CD14-positive monocyte (primary cell): ENCODE measurements at regions not wholly inside any gene's neighbourhood (a gene's known extent, or its start where the extent isn't known, plus 50 kb on each side); places are given as distances from the start of the nearest gene placed in this dataset.
"Not testable (repeated sequence)": the region's sequence is repeated elsewhere in the genome, so short reads cannot be mapped to it uniquely, and the experiment has no call there.

ENCODE experiments used
- DNase-seq, 3 donors: peaks; one replicate each; pipeline ENCODE4 v3.0.0-alpha.2; 2011 to 2022
- H2AFZ ChIP-seq: 2 replicates; pipeline ENCODE4 v1.6.0; 2012; ENCODE audit warnings: mild to moderate bottlenecking, low read depth, low read length, inconsistent platforms; ENCODE audit not compliant: insufficient read depth, poor library complexity, severe bottlenecking
- H3K27ac ChIP-seq, 2 donors: 1 replicate in 1 of 2; 2 replicates in 1 of 2; pipeline ENCODE4 v1.5.1; 2012 to 2013; ENCODE audit warnings: low read length in 2 of 2, control low read depth in 1 of 2, inconsistent platforms in 1 of 2, low read depth in 1 of 2, mild to moderate bottlenecking in 1 of 2
- H3K27me3 ChIP-seq, 2 donors: one replicate each; pipeline versions ENCODE4 v1.6.0 to v1.6.1; 2011 to 2013; ENCODE audit warnings: low read length in 2 of 2; ENCODE audit not compliant: control insufficient read depth in 2 of 2, insufficient read depth in 2 of 2
- H3K36me3 ChIP-seq, 2 donors: replicated peaks in 1 of 2; 1 replicate in 1 of 2; 2 replicates in 1 of 2; pipeline versions ENCODE4 v1.5.1 to v1.6.1; 2012 to 2013; ENCODE audit warnings: low read length in 2 of 2, control low read depth in 1 of 2, inconsistent platforms in 1 of 2, mild to moderate bottlenecking in 1 of 2; ENCODE audit not compliant: insufficient read depth in 2 of 2, control insufficient read depth in 1 of 2
- H3K4me1 ChIP-seq, 2 donors: 1 replicate in 1 of 2; 2 replicates in 1 of 2; pipeline versions ENCODE4 v1.5.1 to v1.6.1; 2012 to 2013; ENCODE audit warnings: low read length in 2 of 2, control low read depth in 1 of 2, inconsistent platforms in 1 of 2, mild to moderate bottlenecking in 1 of 2, moderate library complexity in 1 of 2; ENCODE audit not compliant: insufficient read depth in 2 of 2, control insufficient read depth in 1 of 2
- H3K4me2 ChIP-seq: replicated peaks from 2 replicates; pipeline ENCODE3; 2012; ENCODE audit warnings: low read length, moderate library complexity, mild to moderate bottlenecking; ENCODE audit not compliant: poor library complexity, severe bottlenecking; ENCODE audit errors: extremely low read depth
- H3K4me3 ChIP-seq, 3 experiments: fragments of 200-600 bp in 1 of 3; sonication (generic) in 1 of 3; replicated peaks in 1 of 3; 1 replicate in 2 of 3; 2 replicates in 1 of 3; pipeline ENCODE4 v1.5.1; 2011 to 2013; ENCODE audit warnings: low read length in 3 of 3, mild to moderate bottlenecking in 3 of 3, control low read depth in 2 of 3, low read depth in 2 of 3, inconsistent platforms in 1 of 3, moderate library complexity in 1 of 3
- H3K79me2 ChIP-seq: 2 replicates; pipeline ENCODE4 v1.6.0; 2012; ENCODE audit warnings: mild to moderate bottlenecking, control low read depth, inconsistent platforms, low read length, moderate library complexity; ENCODE audit not compliant: insufficient read depth
- H3K9ac ChIP-seq: 2 replicates; pipeline ENCODE4 v1.6.0; 2017; ENCODE audit warnings: low read length, mild to moderate bottlenecking; ENCODE audit not compliant: insufficient read depth, poor library complexity, severe bottlenecking
- H3K9me3 ChIP-seq, 2 donors: replicated peaks in 1 of 2; 1 replicate in 1 of 2; 2 replicates in 1 of 2; pipeline versions ENCODE4 v1.5.1 to v1.6.1; 2012 to 2013; ENCODE audit warnings: low read length in 2 of 2, control low read depth in 1 of 2; ENCODE audit not compliant: control insufficient read depth in 1 of 2, insufficient read depth in 1 of 2
- H4K20me1 ChIP-seq: 2 replicates; pipeline ENCODE4 v1.6.0; 2012; ENCODE audit warnings: mild to moderate bottlenecking, low read length, control low read depth, moderate library complexity; ENCODE audit not compliant: insufficient read depth
- H3K27ac Mint-ChIP-seq, 7 donors: one replicate each; pipeline ENCODE4 v1.8.0; 2020; ENCODE audit warnings: mild to moderate bottlenecking in 7 of 7, mixed read lengths in 7 of 7, moderate library complexity in 6 of 7, inconsistent platforms in 2 of 7
- H3K27me3 Mint-ChIP-seq, 3 donors: one replicate each; pipeline ENCODE4 v1.8.0; 2021 to 2022; ENCODE audit warnings: low read depth in 3 of 3, mild to moderate bottlenecking in 3 of 3, mixed read lengths in 3 of 3, moderate library complexity in 3 of 3, inconsistent platforms in 1 of 3
- H3K36me3 Mint-ChIP-seq, 2 donors: one replicate each; pipeline ENCODE4 v1.8.0; 2020; ENCODE audit warnings: mixed read lengths in 2 of 2, inconsistent platforms in 1 of 2, mild to moderate bottlenecking in 1 of 2
- H3K4me1 Mint-ChIP-seq: one replicate; pipeline ENCODE4 v1.8.0; 2020; ENCODE audit warnings: mild to moderate bottlenecking, mixed read lengths
- H3K4me3 Mint-ChIP-seq, 2 donors: one replicate each; pipeline ENCODE4 v1.8.0; 2020; ENCODE audit warnings: mild to moderate bottlenecking in 2 of 2, mixed read lengths in 2 of 2, moderate library complexity in 1 of 2
- H3K9me3 Mint-ChIP-seq, 7 donors: one replicate each; pipeline ENCODE4 v1.8.0; 2020 to 2022; ENCODE audit warnings: mixed read lengths in 7 of 7, mild to moderate bottlenecking in 6 of 7, moderate library complexity in 6 of 7, inconsistent platforms in 2 of 7
- WGBS: methylation state at CpG from one replicate; pipeline ENCODE4 v1.1.5; 2013; ENCODE audit warnings: missing lambda C conversion rate; ENCODE audit not compliant: insufficient coverage; 5-methylcytosine and 5-hydroxymethylcytosine counted together
- intact Hi-C, 2 donors: fragments of 100-400 bp; cut with micrococcal nuclease; formaldehyde crosslinking; loops; one replicate each; pipeline versions ENCODE4 v1.15.0 to v1.15.1; 2023
- TF ChIP-seq, protein P1 (sequence below): fragments of 200-600 bp; IDR thresholded peaks from one replicate; pipeline ENCODE4 v1.8.0; 2022; ENCODE audit warnings: antibody characterized with exemption, mild to moderate bottlenecking

DNA sequence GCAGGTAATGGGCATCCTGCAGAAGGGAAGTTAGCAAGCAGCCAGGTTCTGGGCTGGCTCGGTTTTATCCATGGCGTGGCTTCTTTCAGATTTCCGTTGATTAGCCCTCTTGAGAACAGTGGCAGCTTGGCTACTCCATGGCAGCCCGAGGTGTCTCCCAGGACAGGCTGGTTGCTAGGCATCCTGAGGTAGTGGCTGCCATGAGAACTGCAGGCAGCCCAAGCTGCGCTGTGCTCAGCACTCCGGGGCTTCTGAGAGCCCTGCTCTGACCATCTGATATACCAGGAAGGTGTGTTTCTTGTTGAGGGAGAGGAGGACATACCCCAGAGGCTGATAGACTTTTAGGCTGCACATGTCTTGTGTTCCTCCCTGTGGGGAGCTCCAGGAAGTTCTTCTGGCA, 253.4 kb upstream of the CASK start:
- H4K20me1 ChIP-seq: no peaks in the 10 kb centered on the region
- no peak overlapping the region for H2AFZ ChIP-seq
- H3K9ac ChIP-seq: no peak overlapping the region
- Mint-ChIP-seq H3K9me3 (peaks cover 0 to 2% (median 0%) of the 10 kb centered on the region in 7 donors), H3K27me3 (peaks cover 1 to 6% (median 4%) of the 10 kb centered on the region in 3 donors), H3K36me3 (no peaks in the 10 kb centered on the region), H3K4me1 (no peaks in the 10 kb centered on the region), H3K27ac (no peak overlapping the region), H3K4me3 (no peak overlapping the region)
- H3K79me2 ChIP-seq: no peaks in the 10 kb centered on the region
- no peak overlapping the region for H3K4me3 ChIP-seq
- H3K4me1 ChIP-seq: no peaks in the 10 kb centered on the region
- 93% methylated on average over 3 of the region's 6 CpGs for WGBS
- no peak overlapping the region for H3K4me2 ChIP-seq
- no peak for DNase-seq
- H3K27ac ChIP-seq: no peak overlapping the region
- H3K9me3 ChIP-seq: no peaks in the 10 kb centered on the region
- intact Hi-C loops: no loop called here
- no peaks in the 10 kb centered on the region for H3K27me3 ChIP-seq
- TF ChIP-seq, protein P1, sequence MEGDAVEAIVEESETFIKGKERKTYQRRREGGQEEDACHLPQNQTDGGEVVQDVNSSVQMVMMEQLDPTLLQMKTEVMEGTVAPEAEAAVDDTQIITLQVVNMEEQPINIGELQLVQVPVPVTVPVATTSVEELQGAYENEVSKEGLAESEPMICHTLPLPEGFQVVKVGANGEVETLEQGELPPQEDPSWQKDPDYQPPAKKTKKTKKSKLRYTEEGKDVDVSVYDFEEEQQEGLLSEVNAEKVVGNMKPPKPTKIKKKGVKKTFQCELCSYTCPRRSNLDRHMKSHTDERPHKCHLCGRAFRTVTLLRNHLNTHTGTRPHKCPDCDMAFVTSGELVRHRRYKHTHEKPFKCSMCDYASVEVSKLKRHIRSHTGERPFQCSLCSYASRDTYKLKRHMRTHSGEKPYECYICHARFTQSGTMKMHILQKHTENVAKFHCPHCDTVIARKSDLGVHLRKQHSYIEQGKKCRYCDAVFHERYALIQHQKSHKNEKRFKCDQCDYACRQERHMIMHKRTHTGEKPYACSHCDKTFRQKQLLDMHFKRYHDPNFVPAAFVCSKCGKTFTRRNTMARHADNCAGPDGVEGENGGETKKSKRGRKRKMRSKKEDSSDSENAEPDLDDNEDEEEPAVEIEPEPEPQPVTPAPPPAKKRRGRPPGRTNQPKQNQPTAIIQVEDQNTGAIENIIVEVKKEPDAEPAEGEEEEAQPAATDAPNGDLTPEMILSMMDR: no peak
- H3K36me3 ChIP-seq: no peaks in the 10 kb centered on the region

DNA sequence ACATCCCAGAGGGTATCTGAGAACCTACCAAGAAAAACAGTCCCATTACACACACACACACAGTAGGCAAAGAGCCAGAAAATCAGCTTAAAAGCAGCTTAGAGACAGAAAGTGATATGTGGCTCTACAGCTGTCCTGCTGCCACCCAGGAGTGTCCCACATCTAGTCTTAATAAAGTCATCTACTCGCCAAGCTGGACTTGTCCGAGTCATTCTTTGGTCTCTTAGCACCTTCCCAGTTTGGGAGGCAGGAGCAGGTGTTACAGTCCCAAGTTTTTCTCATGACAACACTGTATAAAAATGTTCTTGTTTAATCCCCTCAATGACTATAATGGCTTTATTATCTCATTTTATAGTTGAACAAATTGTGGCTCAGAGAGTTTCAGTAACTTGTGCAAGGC, 252.5 kb upstream of the CASK start:
- DNase-seq: no peak
- no peak overlapping the region for H3K4me2 ChIP-seq
- no peaks in the 10 kb centered on the region for H3K4me1 ChIP-seq
- H3K27me3 Mint-ChIP-seq: peaks cover 1 to 12% (median 2%) of the 10 kb centered on the region in 3 donors
- no peaks in the 10 kb centered on the region for H3K79me2 ChIP-seq
- no peaks in the 10 kb centered on the region for H3K4me1 Mint-ChIP-seq
- no peaks in the 10 kb centered on the region for H3K9me3 ChIP-seq
- no peak overlapping the region for H3K27ac ChIP-seq
- TF ChIP-seq, protein P1: no peak
- intact Hi-C loops: no loop called here
- H3K27me3 ChIP-seq: no peaks in the 10 kb centered on the region
- no peaks in the 10 kb centered on the region for H3K36me3 ChIP-seq
- no peaks in the 10 kb centered on the region for H3K36me3 Mint-ChIP-seq
- peaks cover 0 to 2% (median 0%) of the 10 kb centered on the region in 7 donors for H3K9me3 Mint-ChIP-seq
- H3K4me3 Mint-ChIP-seq: no peak overlapping the region
- H4K20me1 ChIP-seq: no peaks in the 10 kb centered on the region
- no CpG with 5 or more reads among the region's 2 CpGs for WGBS
- H3K27ac Mint-ChIP-seq: no peak overlapping the region
- no peak overlapping the region for H3K4me3 ChIP-seq
- H3K9ac ChIP-seq: no peak overlapping the region
- no peak overlapping the region for H2AFZ ChIP-seq

DNA sequence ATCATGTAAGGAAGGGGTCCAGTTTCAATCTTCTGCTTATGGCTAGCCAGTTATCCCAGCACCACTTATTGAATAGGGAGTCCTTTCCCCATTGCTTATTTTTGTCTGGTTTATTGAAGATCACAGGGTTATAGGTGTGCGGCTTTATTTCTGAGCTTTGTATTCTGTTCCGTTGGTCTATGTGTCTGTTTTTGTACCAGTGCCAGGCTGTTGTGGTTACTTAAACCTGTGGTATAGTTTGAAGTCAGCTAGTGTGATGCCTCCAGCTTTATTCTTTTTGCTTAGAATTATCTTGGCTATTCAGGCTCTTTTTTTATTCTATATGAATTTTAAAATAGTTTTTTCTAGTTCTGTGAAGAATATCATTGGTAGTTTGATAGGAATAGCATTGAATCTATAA, 234.6 kb upstream of the CASK start:
- intact Hi-C loops, H3K4me3 ChIP-seq, H3K27me3 ChIP-seq, H3K27ac Mint-ChIP-seq, H4K20me1 ChIP-seq, H3K4me1 Mint-ChIP-seq, H3K4me1 ChIP-seq, H3K36me3 Mint-ChIP-seq, H3K27ac ChIP-seq, H3K27me3 Mint-ChIP-seq, H3K36me3 ChIP-seq, DNase-seq, H3K9ac ChIP-seq, H3K79me2 ChIP-seq, H3K4me3 Mint-ChIP-seq, H2AFZ ChIP-seq, H3K9me3 ChIP-seq, H3K4me2 ChIP-seq: not testable (repeated sequence)
- peaks cover 4 to 18% (median 13%) of the 10 kb centered on the region in 7 donors for H3K9me3 Mint-ChIP-seq
- WGBS: no CpG with 5 or more reads among the region's 2 CpGs
